ENCODE measurements at regions not wholly inside any gene's neighbourhood (a gene's known extent, or its start where the extent isn't known, plus 50 kb on each side); places are given as distances from the start of the nearest gene placed in this dataset.

- no peaks in the 10 kb centered on the region for H3K4me1 ChIP-seq (ENCODE audit: control insufficient read depth in 2 of 2, insufficient read depth in 2 of 2, low read length in 2 of 2)
- no peak overlapping the region for H3K4me3 ChIP-seq (ENCODE audit: control extremely low read depth in 1 of 5, extremely low read depth in 1 of 5, insufficient read depth in 1 of 5, low read depth in 2 of 5, low read length in 4 of 5)
- no peak for ATAC-seq (ENCODE audit: low read depth)
- H4K20me1 ChIP-seq (ENCODE audit: control insufficient read depth, insufficient read depth, low read length, poor library complexity, severe bottlenecking): no peaks in the 10 kb centered on the region
- H3K4me3 Mint-ChIP-seq: no peak overlapping the region
- H3K79me2 ChIP-seq (ENCODE audit: control insufficient read depth, insufficient read depth, low read length): no peaks in the 10 kb centered on the region
- no peak for DNase-seq
- TF ChIP-seq CTCF (IDR thresholded peaks at IDR 0.05) (no peak), EZH2 (IDR thresholded peaks at IDR 0.05; ENCODE audit: borderline replicate concordance, insufficient read depth, low read depth, low read length, poor library complexity, severe bottlenecking) (no peak)
- H2AFZ ChIP-seq (ENCODE audit: insufficient read depth, low read depth, low read length, poor library complexity, severe bottlenecking): no peak overlapping the region
- no peak overlapping the region for H3K27ac Mint-ChIP-seq
- no peak overlapping the region for H3K9ac ChIP-seq (ENCODE audit: low read length)
- H3K9me3 ChIP-seq (ENCODE audit: control extremely low read depth in 1 of 3, control insufficient read depth in 2 of 3, insufficient read depth in 1 of 3, low read length in 2 of 3): no peaks in the 10 kb centered on the region
- no peaks in the 10 kb centered on the region for H3K4me1 Mint-ChIP-seq
- ChIA-PET POLR2A (no interaction called here), CTCF (no interaction called here)
- H3K36me3 ChIP-seq (replicated peaks in 1 of 2; ENCODE audit: control extremely low read depth in 1 of 2, control insufficient read depth in 1 of 2, extremely low read depth in 1 of 2, insufficient read depth in 2 of 2, low read length in 1 of 2): no peaks in the 10 kb centered on the region
- H3K9me3 Mint-ChIP-seq (ENCODE audit: insufficient read depth): peaks cover 5% of the 10 kb centered on the region
- no peak overlapping the region for H3K4me2 ChIP-seq (replicated peaks; ENCODE audit: low read depth, low read length, poor library complexity, severe bottlenecking)
- no peak overlapping the region for H3K27ac ChIP-seq (ENCODE audit: low read length in 2 of 2)
- no peaks in the 10 kb centered on the region for H3K27me3 Mint-ChIP-seq
- intact Hi-C loops (cut with micrococcal nuclease): no loop called here
- H3K27me3 ChIP-seq (replicated peaks in 1 of 4; ENCODE audit: control extremely low read depth in 1 of 4, control insufficient read depth in 3 of 4, insufficient read depth in 4 of 4, low read length in 3 of 4): no peaks in the 10 kb centered on the region
- 100% methylated on average over 1 of the region's 1 CpG for WGBS (ENCODE audit: insufficient coverage)
Measured at GRCh38 chr6:100322886-100323285, 141.8 kb downstream of the SIM1 start.

GRCh38 chr6:100320686-100321085 is 144.0 kb downstream of the SIM1 start:
- intact Hi-C loops (cut with micrococcal nuclease): no loop called here
- Histone ChIP-seq H3K27me3 (replicated peaks in 1 of 4; ENCODE audit: control extremely low read depth in 1 of 4, control insufficient read depth in 3 of 4, insufficient read depth in 4 of 4, low read length in 3 of 4) (no peaks in the 10 kb centered on the region), H3K4me1 (ENCODE audit: control insufficient read depth in 2 of 2, insufficient read depth in 2 of 2, low read length in 2 of 2) (no peaks in the 10 kb centered on the region), H3K27ac (ENCODE audit: low read length in 2 of 2) (no peak overlapping the region), H3K9me3 (ENCODE audit: control extremely low read depth in 1 of 3, control insufficient read depth in 2 of 3, insufficient read depth in 1 of 3, low read length in 2 of 3) (no peaks in the 10 kb centered on the region), H3K79me2 (ENCODE audit: control insufficient read depth, insufficient read depth, low read length) (no peaks in the 10 kb centered on the region), H3K4me3 (ENCODE audit: control extremely low read depth in 1 of 5, extremely low read depth in 1 of 5, insufficient read depth in 1 of 5, low read depth in 2 of 5, low read length in 4 of 5) (no peak overlapping the region), H3K9ac (ENCODE audit: low read length) (no peak overlapping the region), H4K20me1 (ENCODE audit: control insufficient read depth, insufficient read depth, low read length, poor library complexity, severe bottlenecking) (no peaks in the 10 kb centered on the region), H3K4me2 (replicated peaks; ENCODE audit: low read depth, low read length, poor library complexity, severe bottlenecking) (no peak overlapping the region), H3K36me3 (replicated peaks in 1 of 2; ENCODE audit: control extremely low read depth in 1 of 2, control insufficient read depth in 1 of 2, extremely low read depth in 1 of 2, insufficient read depth in 2 of 2, low read length in 1 of 2) (no peaks in the 10 kb centered on the region), H2AFZ (ENCODE audit: insufficient read depth, low read depth, low read length, poor library complexity, severe bottlenecking) (no peak overlapping the region)
- ATAC-seq (ENCODE audit: low read depth) (no peak), DNase-seq (no peak)
- H3K4me1 Mint-ChIP-seq: no peaks in the 10 kb centered on the region
- H3K4me3 Mint-ChIP-seq: no peak overlapping the region
- ChIA-PET CTCF (no interaction called here), POLR2A (no interaction called here)
- no peak overlapping the region for H3K27ac Mint-ChIP-seq
- peaks cover 5% of the 10 kb centered on the region for H3K9me3 Mint-ChIP-seq (ENCODE audit: insufficient read depth)
- no peaks in the 10 kb centered on the region for H3K27me3 Mint-ChIP-seq
- TF ChIP-seq EZH2 (IDR thresholded peaks at IDR 0.05; ENCODE audit: borderline replicate concordance, insufficient read depth, low read depth, low read length, poor library complexity, severe bottlenecking): no peak
- TF ChIP-seq CTCF (IDR thresholded peaks at IDR 0.05): no peak
- WGBS (ENCODE audit: insufficient coverage): no CpG with 5 or more reads among the region's 1 CpG
